Chondrocyte (in vitro differentiated cells): ENCODE measurements at regions not wholly inside any gene's neighbourhood (a gene's known extent, or its start where the extent isn't known, plus 50 kb on each side); places are given as distances from the start of the nearest gene placed in this dataset.

Experiments used
- DNase-seq: peaks from one replicate; pipeline ENCODE4 v3.0.0; 2021; ENCODE audit warnings: mixed read lengths, low spot score
- H3K27ac Mint-ChIP-seq: one replicate; pipeline ENCODE4 v1.8.0; 2021; ENCODE audit warnings: mild to moderate bottlenecking, moderate library complexity, mixed read lengths; ENCODE audit not compliant: unreplicated experiment
- H3K27me3 Mint-ChIP-seq: 2 replicates; pipeline ENCODE4 v1.8.0; 2021; ENCODE audit warnings: low read depth, mixed read lengths
- H3K36me3 Mint-ChIP-seq: 2 replicates; pipeline ENCODE4 v1.8.0; 2021; ENCODE audit warnings: low read depth, mixed read lengths
- H3K4me1 Mint-ChIP-seq: 2 replicates; pipeline ENCODE4 v1.8.0; 2021; ENCODE audit warnings: low read depth, mild to moderate bottlenecking, mixed read lengths
- H3K4me3 Mint-ChIP-seq: one replicate; pipeline ENCODE4 v1.8.0; 2021; ENCODE audit warnings: mild to moderate bottlenecking, moderate library complexity, mixed read lengths; ENCODE audit not compliant: unreplicated experiment
- H3K9me3 Mint-ChIP-seq: 2 replicates; pipeline ENCODE4 v1.8.0; 2021; ENCODE audit warnings: low read depth, mixed read lengths
- TF ChIP-seq, protein P1 (sequence below): fragments of 200-600 bp; sonication (generic); IDR thresholded peaks from 2 replicates; pipeline ENCODE4 v1.5.0; 2021; ENCODE audit warnings: antibody characterized with exemption, mild to moderate bottlenecking, moderate library complexity

DNA sequence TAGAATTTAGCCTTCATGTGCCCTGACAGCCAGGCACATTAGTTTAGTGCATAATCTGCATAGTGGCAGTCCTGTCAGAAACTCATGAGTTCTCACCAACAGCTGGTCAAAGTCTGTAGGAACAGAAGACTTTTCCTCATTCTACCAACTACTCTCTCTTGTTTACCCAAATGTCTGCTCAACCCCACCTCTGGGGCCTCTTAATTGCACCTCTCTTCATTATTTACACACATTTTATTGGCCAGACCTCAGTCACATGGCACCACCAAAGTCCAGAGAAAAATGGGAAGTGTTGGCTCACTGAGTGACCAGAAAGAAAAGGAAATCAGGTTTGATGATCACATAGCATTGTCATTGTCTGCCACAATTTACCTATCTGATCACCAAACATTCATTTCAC is 114.6 kb upstream of the PLXNC1 start:
- H3K9me3 Mint-ChIP-seq: peaks cover 16% of the 10 kb centered on the region
- H3K4me1 Mint-ChIP-seq: peaks cover 6% of the 10 kb centered on the region
- peaks cover 2% of the 10 kb centered on the region for H3K36me3 Mint-ChIP-seq
- H3K4me3 Mint-ChIP-seq: no peak overlapping the region
- TF ChIP-seq, protein P1, sequence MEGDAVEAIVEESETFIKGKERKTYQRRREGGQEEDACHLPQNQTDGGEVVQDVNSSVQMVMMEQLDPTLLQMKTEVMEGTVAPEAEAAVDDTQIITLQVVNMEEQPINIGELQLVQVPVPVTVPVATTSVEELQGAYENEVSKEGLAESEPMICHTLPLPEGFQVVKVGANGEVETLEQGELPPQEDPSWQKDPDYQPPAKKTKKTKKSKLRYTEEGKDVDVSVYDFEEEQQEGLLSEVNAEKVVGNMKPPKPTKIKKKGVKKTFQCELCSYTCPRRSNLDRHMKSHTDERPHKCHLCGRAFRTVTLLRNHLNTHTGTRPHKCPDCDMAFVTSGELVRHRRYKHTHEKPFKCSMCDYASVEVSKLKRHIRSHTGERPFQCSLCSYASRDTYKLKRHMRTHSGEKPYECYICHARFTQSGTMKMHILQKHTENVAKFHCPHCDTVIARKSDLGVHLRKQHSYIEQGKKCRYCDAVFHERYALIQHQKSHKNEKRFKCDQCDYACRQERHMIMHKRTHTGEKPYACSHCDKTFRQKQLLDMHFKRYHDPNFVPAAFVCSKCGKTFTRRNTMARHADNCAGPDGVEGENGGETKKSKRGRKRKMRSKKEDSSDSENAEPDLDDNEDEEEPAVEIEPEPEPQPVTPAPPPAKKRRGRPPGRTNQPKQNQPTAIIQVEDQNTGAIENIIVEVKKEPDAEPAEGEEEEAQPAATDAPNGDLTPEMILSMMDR: no peak
- no peak for DNase-seq
- H3K27ac Mint-ChIP-seq: no peak overlapping the region
- no peaks in the 10 kb centered on the region for H3K27me3 Mint-ChIP-seq

DNA sequence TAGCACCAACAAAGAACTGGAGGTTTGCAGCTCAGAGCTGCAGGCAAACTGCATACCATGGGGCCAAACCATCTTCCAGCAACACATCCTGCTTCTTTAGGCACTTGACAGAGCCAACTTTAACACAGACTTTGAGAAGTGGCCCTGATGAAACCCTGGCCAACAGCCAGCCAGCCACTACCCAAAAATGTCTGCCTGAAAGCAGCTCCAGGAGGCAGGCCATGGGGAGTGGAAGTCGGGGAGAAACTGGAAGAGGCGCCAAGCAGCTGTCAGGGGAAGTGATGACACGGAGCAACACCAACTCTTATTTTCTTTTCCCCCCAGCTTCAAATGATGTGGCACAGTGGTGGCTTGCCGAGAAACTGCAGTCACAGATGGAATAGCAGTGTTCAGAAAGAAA is 110.9 kb upstream of the PLXNC1 start:
- Mint-ChIP-seq H3K4me1 (peaks cover 6% of the 10 kb centered on the region), H3K9me3 (peaks cover 19% of the 10 kb centered on the region), H3K27me3 (no peaks in the 10 kb centered on the region)

DNA sequence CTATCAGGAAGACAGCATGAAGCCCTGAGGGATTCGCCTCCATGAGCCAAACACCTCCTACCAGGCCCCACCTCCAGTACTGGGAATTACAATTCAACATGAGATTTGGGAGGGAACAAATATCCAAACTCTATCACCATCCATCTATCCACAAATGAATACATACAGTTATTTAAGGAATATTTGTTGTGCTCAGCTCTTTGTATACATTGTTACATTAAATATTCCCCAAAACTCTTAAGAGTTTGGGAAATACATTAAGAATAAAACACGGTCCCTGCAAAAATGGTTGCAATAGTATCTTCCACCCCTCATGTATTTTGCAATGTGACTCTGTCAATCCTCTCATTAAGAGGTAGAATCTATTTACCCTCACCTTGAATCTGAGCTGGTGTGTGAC is 109.8 kb upstream of the PLXNC1 start:
- Mint-ChIP-seq H3K4me1 (peaks cover 6% of the 10 kb centered on the region), H3K36me3 (peaks cover 3% of the 10 kb centered on the region), H3K27me3 (no peaks in the 10 kb centered on the region), H3K9me3 (peaks cover 19% of the 10 kb centered on the region), H3K4me3 (no peak overlapping the region), H3K27ac (no peak overlapping the region)
- DNase-seq: no peak
- TF ChIP-seq, protein P1: no peak

More for the DNA sequence above, 110.9 kb upstream of the PLXNC1 start:
- Mint-ChIP-seq H3K36me3 (peaks cover 3% of the 10 kb centered on the region), H3K27ac (no peak overlapping the region), H3K4me3 (no peak overlapping the region)
- DNase-seq: no peak
- TF ChIP-seq, protein P1: no peak

DNA sequence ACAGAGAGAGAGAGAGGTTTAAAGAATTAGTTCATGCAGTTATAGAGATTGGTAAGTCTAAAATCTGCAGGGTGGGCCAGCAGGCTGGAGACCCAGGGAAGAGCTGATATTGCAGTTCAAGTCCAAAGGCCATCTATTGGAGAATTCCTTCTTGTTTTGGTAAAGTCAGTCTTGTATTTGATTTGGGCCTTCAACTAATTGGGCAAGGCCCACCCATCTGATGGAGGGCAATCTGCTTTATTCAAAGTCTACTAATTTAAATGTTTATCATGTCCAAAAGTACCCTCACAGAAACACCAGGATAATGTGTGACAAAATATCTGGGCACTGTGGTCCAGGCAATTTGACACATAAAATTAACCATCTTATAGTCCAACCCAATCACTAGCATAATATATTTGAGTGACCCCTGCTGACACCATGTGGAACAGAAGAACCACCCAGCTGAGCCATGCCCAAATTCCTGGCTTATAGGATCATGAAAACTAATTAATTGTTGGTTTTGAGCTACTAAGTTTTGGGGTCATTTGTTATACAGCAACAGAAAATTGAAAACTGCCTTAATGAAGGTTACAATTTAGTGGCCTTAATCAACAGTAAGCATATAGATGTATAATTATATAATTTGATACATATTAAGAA is 109.1 kb upstream of the PLXNC1 start:
- peaks cover 19% of the 10 kb centered on the region for H3K9me3 Mint-ChIP-seq
- DNase-seq: no peak
- H3K36me3 Mint-ChIP-seq: peaks cover 3% of the 10 kb centered on the region
- H3K27me3 Mint-ChIP-seq: no peaks in the 10 kb centered on the region
- H3K27ac Mint-ChIP-seq: no peak overlapping the region
- no peak overlapping the region for H3K4me3 Mint-ChIP-seq
- H3K4me1 Mint-ChIP-seq: peaks cover 6% of the 10 kb centered on the region
- TF ChIP-seq, protein P1: no peak

DNA sequence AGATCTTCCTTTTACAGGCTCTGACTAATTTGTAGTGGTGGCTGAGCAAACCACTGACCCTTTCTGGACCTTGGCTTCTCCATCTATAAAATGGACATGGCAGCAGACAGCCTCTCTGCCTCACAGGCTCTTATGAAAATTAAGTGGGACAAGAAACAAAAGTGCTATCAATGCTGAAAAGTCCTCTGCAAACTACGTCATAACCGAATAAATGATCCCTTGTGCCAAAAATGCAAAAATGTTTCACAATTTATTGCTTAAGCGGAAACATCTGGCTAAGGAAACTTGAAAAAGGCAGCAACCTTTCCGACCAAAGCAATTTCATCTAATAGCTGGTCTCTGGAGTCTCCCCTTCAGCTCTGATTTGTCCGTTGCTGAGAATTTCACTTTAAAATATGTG is 108.5 kb upstream of the PLXNC1 start:
- Mint-ChIP-seq H3K4me3 (no peak overlapping the region), H3K4me1 (peaks cover 6% of the 10 kb centered on the region), H3K27ac (no peak overlapping the region), H3K9me3 (peaks cover 14% of the 10 kb centered on the region), H3K27me3 (no peaks in the 10 kb centered on the region), H3K36me3 (peaks cover 3% of the 10 kb centered on the region)
- TF ChIP-seq, protein P1: no peak
- DNase-seq: no peak
